WTC11 (cell line): ENCODE measurements at regions not wholly inside any gene's neighbourhood (a gene's known extent, or its start where the extent isn't known, plus 50 kb on each side); places are given as distances from the start of the nearest gene placed in this dataset.

ENCODE experiments used
- ATAC-seq: fragments of 200-7000 bp; cut with Tn5 transposase; 2 replicates; pipeline ENCODE4 v1.10.0; 2021; ENCODE audit warnings: mild to moderate bottlenecking, moderate library complexity
- CTCF ChIA-PET: fragments of 300-600 bp; sonication (Branson Sonifier 250); formaldehyde crosslinking; loops from one replicate; lab custom pipeline; 2021; ENCODE audit warnings: antibody characterized with exemption; lab: Charles Lee
- POLR2A ChIA-PET: fragments of 350-600 bp; sonication (Branson Sonifier 250); formaldehyde crosslinking; loops from one replicate; lab custom pipeline; 2021; ENCODE audit warnings: antibody characterized with exemption; lab: Charles Lee
- DNase-seq: peaks from one replicate; pipeline ENCODE4 v3.0.0; 2021; ENCODE audit warnings: low spot score
- H3K27ac Mint-ChIP-seq: 2 replicates; pipeline ENCODE4 v1.8.0; 2021; ENCODE audit warnings: mixed read lengths
- H3K27me3 Mint-ChIP-seq: 2 replicates; pipeline ENCODE4 v1.8.0; 2021; ENCODE audit warnings: low read depth, mild to moderate bottlenecking, moderate library complexity, mixed read lengths
- H3K36me3 Mint-ChIP-seq: 2 replicates; pipeline ENCODE4 v1.8.0; 2021; ENCODE audit warnings: mixed read lengths
- H3K4me1 Mint-ChIP-seq: 2 replicates; pipeline ENCODE4 v1.8.0; 2022; ENCODE audit warnings: mixed read lengths
- H3K4me3 Mint-ChIP-seq: 2 replicates; pipeline ENCODE4 v1.8.0; 2021; ENCODE audit warnings: mild to moderate bottlenecking, moderate library complexity, mixed read lengths
- H3K9me3 Mint-ChIP-seq: 2 replicates; pipeline ENCODE4 v1.8.0; 2021; ENCODE audit warnings: mixed read lengths
- AFF4 ChIP-seq: sonication (generic); formaldehyde crosslinking; IDR thresholded peaks from 2 replicates; pipeline ENCODE4 v1.8.1; 2023; ENCODE audit warnings: mild to moderate bottlenecking, missing genetic modification reagents, borderline replicate concordance
- ARID4B ChIP-seq: sonication (generic); formaldehyde crosslinking; IDR thresholded peaks from 2 replicates; pipeline ENCODE4 v1.8.0; 2023; ENCODE audit warnings: missing genetic modification reagents, mild to moderate bottlenecking, borderline replicate concordance
- ATF3 ChIP-seq: sonication (generic); formaldehyde crosslinking; conservative IDR thresholded peaks from 2 replicates; pipeline ENCODE4 v1.8.1; 2022; ENCODE audit warnings: mild to moderate bottlenecking, missing genetic modification reagents
- CREM ChIP-seq: sonication (generic); formaldehyde crosslinking; IDR thresholded peaks from 2 replicates; pipeline ENCODE4 v1.8.1; 2022; ENCODE audit warnings: mild to moderate bottlenecking, missing genetic modification reagents, moderate library complexity
- FOXK1 ChIP-seq: sonication (generic); formaldehyde crosslinking; IDR thresholded peaks from 2 replicates; pipeline ENCODE4 v1.8.0; 2022; ENCODE audit warnings: mild to moderate bottlenecking, moderate library complexity, missing genetic modification reagents
- IRF1 ChIP-seq: sonication (generic); formaldehyde crosslinking; IDR thresholded peaks from 2 replicates; pipeline ENCODE4 v1.8.0; 2023; ENCODE audit warnings: missing genetic modification reagents
- IRF2 ChIP-seq: sonication (generic); formaldehyde crosslinking; IDR thresholded peaks from 2 replicates; pipeline ENCODE4 v1.8.0; 2022; ENCODE audit warnings: low read depth, missing genetic modification reagents, borderline replicate concordance
- JUN ChIP-seq: sonication (generic); formaldehyde crosslinking; IDR thresholded peaks from 2 replicates; pipeline ENCODE4 v1.8.0; 2023; ENCODE audit warnings: mild to moderate bottlenecking, missing genetic modification reagents
- MYBL2 ChIP-seq: sonication (generic); formaldehyde crosslinking; IDR thresholded peaks from 2 replicates; pipeline ENCODE4 v1.8.1; 2023; ENCODE audit warnings: mild to moderate bottlenecking, moderate library complexity, missing genetic modification reagents
- ZNF396 ChIP-seq: fragments of 250-450 bp; sonication (Bioruptor Pico); IDR thresholded peaks from 2 replicates; pipeline ENCODE4 v1.8.0; 2021; ENCODE audit warnings: mild to moderate bottlenecking, moderate library complexity, borderline replicate concordance
- ZNF425 ChIP-seq: fragments of 250-450 bp; sonication (Bioruptor Pico); conservative IDR thresholded peaks from 2 replicates; pipeline ENCODE4 v1.9.0; 2021; ENCODE audit warnings: mild to moderate bottlenecking
- TF ChIP-seq, protein P1 (sequence below): sonication (generic); formaldehyde crosslinking; IDR thresholded peaks from 2 replicates; pipeline ENCODE4 v1.8.1; 2023; ENCODE audit warnings: mild to moderate bottlenecking, missing genetic modification reagents, moderate library complexity
- TF ChIP-seq, protein P2 (sequence below): sonication (generic); formaldehyde crosslinking; IDR thresholded peaks from 2 replicates; pipeline ENCODE4 v1.8.1; 2022; ENCODE audit warnings: low read depth, missing genetic modification reagents, borderline replicate concordance
- TF ChIP-seq, protein P3 (sequence below): sonication (generic); formaldehyde crosslinking; IDR thresholded peaks from 2 replicates; pipeline ENCODE4 v1.8.0; 2023; ENCODE audit warnings: mild to moderate bottlenecking, missing genetic modification reagents
- TF ChIP-seq, protein P4 (sequence below): fragments of 250-450 bp; sonication (Bioruptor Pico); IDR thresholded peaks from 2 replicates; pipeline ENCODE4 v2.1.2; 2022; ENCODE audit warnings: mild to moderate bottlenecking, moderate library complexity

DNA sequence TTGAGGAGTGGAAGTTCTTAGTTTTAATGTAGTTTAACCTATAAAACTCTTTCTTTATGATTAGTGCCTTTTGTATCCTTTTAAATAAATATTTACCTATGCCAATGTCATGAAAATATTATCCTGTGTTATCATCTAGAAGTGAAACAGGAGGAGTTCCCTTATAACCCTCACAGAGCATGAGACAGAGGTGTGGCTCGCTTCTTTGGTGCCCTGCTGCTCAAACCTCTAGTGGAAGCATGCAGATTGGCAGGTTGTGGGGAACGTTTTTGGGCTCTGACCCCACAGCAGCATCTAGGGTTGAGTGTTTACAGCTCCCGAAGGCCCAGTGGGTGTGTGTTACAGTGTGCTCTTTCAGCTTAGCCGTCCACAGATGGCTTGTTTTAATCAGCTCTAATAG, 459.4 kb upstream of the AZI2 start (continued):
- TF ChIP-seq, protein P1, sequence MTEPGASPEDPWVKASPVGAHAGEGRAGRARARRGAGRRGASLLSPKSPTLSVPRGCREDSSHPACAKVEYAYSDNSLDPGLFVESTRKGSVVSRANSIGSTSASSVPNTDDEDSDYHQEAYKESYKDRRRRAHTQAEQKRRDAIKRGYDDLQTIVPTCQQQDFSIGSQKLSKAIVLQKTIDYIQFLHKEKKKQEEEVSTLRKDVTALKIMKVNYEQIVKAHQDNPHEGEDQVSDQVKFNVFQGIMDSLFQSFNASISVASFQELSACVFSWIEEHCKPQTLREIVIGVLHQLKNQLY (CRISPR knock-in tag), result no peak
- TF ChIP-seq ZNF396 (no peak), ZNF425 (no peak), JUN (CRISPR knock-in tag) (no peak), CREM (CRISPR knock-in tag) (no peak), MYBL2 (CRISPR knock-in tag) (no peak), ATF3 (no peak), AFF4 (CRISPR knock-in tag) (no peak)
- TF ChIP-seq, protein P2, sequence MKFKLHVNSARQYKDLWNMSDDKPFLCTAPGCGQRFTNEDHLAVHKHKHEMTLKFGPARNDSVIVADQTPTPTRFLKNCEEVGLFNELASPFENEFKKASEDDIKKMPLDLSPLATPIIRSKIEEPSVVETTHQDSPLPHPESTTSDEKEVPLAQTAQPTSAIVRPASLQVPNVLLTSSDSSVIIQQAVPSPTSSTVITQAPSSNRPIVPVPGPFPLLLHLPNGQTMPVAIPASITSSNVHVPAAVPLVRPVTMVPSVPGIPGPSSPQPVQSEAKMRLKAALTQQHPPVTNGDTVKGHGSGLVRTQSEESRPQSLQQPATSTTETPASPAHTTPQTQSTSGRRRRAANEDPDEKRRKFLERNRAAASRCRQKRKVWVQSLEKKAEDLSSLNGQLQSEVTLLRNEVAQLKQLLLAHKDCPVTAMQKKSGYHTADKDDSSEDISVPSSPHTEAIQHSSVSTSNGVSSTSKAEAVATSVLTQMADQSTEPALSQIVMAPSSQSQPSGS (CRISPR knock-in tag), result no peak

GRCh38 chr3:28816017-28816416, 464.9 kb upstream of the RBMS3 start:
- H3K27me3 Mint-ChIP-seq, result no peaks in the 10 kb centered on the region
- POLR2A ChIA-PET, result no interaction called here
- H3K9me3 Mint-ChIP-seq, result no peaks in the 10 kb centered on the region
- DNase-seq (no peak), ATAC-seq (no peak)
- no peaks in the 10 kb centered on the region for H3K4me1 Mint-ChIP-seq
- no peaks in the 10 kb centered on the region for H3K36me3 Mint-ChIP-seq
- no peak overlapping the region for H3K4me3 Mint-ChIP-seq
- CTCF ChIA-PET, result no interaction called here
- no peak overlapping the region for H3K27ac Mint-ChIP-seq
- no peak for TF ChIP-seq ARID4B (CRISPR knock-in tag)
- no peak for TF ChIP-seq IRF1 (CRISPR knock-in tag)
- no peak for TF ChIP-seq IRF2
- no peak for TF ChIP-seq ATF3
- TF ChIP-seq, protein P3, sequence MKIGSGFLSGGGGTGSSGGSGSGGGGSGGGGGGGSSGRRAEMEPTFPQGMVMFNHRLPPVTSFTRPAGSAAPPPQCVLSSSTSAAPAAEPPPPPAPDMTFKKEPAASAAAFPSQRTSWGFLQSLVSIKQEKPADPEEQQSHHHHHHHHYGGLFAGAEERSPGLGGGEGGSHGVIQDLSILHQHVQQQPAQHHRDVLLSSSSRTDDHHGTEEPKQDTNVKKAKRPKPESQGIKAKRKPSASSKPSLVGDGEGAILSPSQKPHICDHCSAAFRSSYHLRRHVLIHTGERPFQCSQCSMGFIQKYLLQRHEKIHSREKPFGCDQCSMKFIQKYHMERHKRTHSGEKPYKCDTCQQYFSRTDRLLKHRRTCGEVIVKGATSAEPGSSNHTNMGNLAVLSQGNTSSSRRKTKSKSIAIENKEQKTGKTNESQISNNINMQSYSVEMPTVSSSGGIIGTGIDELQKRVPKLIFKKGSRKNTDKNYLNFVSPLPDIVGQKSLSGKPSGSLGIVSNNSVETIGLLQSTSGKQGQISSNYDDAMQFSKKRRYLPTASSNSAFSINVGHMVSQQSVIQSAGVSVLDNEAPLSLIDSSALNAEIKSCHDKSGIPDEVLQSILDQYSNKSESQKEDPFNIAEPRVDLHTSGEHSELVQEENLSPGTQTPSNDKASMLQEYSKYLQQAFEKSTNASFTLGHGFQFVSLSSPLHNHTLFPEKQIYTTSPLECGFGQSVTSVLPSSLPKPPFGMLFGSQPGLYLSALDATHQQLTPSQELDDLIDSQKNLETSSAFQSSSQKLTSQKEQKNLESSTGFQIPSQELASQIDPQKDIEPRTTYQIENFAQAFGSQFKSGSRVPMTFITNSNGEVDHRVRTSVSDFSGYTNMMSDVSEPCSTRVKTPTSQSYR, result no peak
- no peak for TF ChIP-seq FOXK1 (CRISPR knock-in tag)
- TF ChIP-seq, protein P2 (CRISPR knock-in tag), result no peak
- TF ChIP-seq, protein P4, sequence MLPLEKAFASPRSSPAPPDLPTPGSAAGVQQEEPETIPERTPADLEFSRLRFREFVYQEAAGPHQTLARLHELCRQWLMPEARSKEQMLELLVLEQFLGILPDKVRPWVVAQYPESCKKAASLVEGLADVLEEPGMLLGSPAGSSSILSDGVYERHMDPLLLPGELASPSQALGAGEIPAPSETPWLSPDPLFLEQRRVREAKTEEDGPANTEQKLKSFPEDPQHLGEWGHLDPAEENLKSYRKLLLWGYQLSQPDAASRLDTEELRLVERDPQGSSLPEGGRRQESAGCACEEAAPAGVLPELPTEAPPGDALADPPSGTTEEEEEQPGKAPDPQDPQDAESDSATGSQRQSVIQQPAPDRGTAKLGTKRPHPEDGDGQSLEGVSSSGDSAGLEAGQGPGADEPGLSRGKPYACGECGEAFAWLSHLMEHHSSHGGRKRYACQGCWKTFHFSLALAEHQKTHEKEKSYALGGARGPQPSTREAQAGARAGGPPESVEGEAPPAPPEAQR (CRISPR knock-in tag), result no peak
